ENCODE measurements at regions not wholly inside any gene's neighbourhood (a gene's known extent, or its start where the extent isn't known, plus 50 kb on each side); places are given as distances from the start of the nearest gene placed in this dataset.

DNA sequence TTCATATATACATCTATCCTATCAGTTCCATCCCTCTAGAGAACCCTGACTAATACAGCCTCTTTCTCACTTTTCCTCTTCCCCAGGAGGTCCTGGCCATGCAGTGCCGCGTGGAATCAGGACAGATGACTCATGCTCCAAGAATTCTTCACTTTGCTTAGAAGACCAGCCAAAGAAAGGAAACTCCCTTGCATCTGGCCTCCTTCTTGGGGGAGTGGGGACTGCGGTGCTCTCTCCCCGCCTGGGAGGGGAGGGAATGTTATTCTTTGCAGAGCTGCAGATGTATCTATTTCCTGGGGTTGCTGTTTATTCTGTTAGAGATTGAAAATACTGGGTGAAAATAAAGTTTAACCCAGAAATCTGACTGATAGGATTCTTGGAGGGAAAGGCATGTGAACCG lies 111.5 kb upstream of the SH3BP4 start:
- TF ChIP-seq, protein P1, sequence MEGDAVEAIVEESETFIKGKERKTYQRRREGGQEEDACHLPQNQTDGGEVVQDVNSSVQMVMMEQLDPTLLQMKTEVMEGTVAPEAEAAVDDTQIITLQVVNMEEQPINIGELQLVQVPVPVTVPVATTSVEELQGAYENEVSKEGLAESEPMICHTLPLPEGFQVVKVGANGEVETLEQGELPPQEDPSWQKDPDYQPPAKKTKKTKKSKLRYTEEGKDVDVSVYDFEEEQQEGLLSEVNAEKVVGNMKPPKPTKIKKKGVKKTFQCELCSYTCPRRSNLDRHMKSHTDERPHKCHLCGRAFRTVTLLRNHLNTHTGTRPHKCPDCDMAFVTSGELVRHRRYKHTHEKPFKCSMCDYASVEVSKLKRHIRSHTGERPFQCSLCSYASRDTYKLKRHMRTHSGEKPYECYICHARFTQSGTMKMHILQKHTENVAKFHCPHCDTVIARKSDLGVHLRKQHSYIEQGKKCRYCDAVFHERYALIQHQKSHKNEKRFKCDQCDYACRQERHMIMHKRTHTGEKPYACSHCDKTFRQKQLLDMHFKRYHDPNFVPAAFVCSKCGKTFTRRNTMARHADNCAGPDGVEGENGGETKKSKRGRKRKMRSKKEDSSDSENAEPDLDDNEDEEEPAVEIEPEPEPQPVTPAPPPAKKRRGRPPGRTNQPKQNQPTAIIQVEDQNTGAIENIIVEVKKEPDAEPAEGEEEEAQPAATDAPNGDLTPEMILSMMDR (IDR thresholded peaks at IDR 0.05; ENCODE audit: low read depth, low read length): no peak
- no peak for TF ChIP-seq POLR2A (IDR thresholded peaks at IDR 0.05; ENCODE audit: extremely low read depth, insufficient read length)
- TF ChIP-seq, protein P2, sequence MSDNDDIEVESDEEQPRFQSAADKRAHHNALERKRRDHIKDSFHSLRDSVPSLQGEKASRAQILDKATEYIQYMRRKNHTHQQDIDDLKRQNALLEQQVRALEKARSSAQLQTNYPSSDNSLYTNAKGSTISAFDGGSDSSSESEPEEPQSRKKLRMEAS (IDR thresholded peaks at IDR 0.05; ENCODE audit: low read depth, low read length): no peak
